DMS 273 treated with DMSO at 0.1 percent for 48 hours (cell line): ENCODE measurements at regions not wholly inside any gene's neighbourhood (a gene's known extent, or its start where the extent isn't known, plus 50 kb on each side); places are given as distances from the start of the nearest gene placed in this dataset.
A peak's percentile ranks its signal among the peaks of the same experiment; 100 is the strongest.
"Not testable (repeated sequence)": the region's sequence is repeated elsewhere in the genome, so short reads cannot be mapped to it uniquely, and the experiment has no call there.

Experiments
- DNase-seq: peaks from one replicate; lab custom pipeline; 2025; lab: John Stamatoyannopoulos, UW

GRCh38 chr4:157781361-157781760 is 391.5 kb downstream of the GASK1B start:
- DNase-seq = no peak

DNA sequence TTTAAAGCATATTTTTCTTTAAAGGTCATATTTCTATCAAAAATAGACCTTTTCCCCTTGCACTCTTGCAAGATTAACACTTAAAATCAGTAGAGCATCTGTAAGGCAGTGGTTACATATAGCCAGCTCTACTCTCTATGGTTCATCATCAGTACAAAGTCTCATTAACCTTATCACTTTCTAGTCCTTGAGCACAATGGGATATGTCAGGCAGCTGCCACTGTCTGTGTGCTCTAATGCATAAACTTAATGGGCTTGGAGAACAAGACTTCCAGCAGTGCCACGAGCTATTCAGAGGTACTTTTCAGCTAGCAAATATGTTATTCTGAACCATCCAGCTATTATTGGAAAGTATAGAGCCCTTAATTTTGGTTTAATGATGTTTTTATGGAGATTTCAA is 393.7 kb downstream of the GASK1B start:
- DNase-seq = no peak

GRCh38 chr4:157776930-157777528 is 395.8 kb downstream of the GASK1B start:
- no peak for DNase-seq

DNA sequence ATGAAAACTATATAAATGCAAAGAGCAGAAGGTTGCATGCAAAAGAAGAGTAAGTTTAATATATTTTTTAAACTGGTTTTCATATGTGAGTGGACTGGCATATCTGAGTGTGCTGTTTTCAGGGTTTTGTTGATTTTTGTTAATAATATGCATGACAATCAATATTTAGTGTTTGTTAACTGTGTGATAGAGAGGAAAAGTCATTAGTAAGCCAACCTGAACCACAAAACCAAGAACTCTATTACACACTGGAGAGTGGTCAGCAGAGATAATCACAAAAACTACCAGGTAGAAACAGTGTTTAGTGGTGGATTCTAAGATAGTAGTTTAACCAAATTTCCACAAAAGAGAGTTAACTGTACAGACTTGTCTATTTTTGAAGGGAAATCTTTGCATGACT is 396.9 kb downstream of the GASK1B start:
- no peak for DNase-seq

DNA sequence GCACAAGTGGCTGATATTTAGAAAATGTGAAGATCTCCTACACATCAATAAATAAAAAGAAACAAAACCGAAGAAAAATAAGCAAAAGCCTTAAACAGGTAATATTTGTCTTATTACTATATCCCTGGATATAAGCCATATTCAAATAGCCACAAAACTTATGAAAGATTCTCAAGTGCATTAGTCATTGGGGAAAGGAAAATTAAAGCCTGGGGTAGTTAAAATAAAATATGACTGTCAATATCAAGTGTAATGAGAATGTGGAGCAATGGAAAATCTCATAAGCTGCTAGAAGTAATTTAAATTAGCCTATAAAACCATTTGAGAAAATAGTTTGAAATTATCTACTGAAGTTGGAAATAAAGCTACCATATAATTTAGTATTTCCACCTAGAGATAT is 399.9 kb downstream of the GASK1B start:
- no peak for DNase-seq

DNA sequence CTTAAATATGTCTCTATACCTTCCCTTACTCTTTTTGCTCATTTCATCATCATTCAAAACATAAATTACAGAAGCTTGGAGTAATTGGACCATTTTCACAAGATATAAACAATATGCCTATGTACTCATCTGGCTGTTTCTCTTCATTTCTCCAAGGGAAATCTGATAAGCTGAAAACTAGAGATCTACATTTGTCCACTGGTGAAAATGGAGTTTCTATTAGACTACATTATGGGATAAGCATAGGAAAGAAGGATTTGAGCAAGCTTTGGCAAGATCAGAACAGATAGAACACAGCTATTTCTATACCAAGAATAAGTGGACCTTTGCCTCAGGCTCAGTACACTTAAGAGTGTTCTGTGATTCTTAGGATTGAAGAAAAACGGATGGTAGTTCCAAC is 404.4 kb downstream of the GASK1B start:
- DNase-seq = no peak

- DNase-seq = no peak
Measured at GRCh38 chr4:157763490-157763889, 409.3 kb downstream of the GASK1B start.

GRCh38 chr4:157754410-157754809 is 418.4 kb downstream of the GASK1B start:
- DNase-seq = no peak

- no peak for DNase-seq
Measured at GRCh38 chr4:157751631-157752030, 421.2 kb downstream of the GASK1B start.

DNA sequence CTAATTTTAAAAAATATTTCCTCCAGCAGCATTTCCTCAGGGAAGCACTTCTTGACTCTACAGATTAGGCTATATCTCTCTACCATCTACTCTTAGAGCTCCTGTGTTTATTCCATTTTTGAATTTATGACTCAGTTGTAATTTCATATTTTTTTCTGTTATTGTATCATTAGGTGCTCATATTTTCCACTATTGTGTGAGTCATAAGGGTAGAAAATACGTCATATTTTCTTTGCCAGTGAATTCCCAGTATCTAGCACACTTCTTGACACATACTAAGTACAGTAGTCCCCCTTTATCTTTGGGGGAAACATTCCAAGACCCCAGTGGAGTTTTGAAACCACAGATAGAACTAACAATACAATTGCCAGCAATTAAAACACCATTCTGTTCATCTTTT is 431.2 kb downstream of the GASK1B start:
- no peak for DNase-seq

- DNase-seq = no peak
Measured at GRCh38 chr4:157739242-157739641, 433.6 kb downstream of the GASK1B start.

DNA sequence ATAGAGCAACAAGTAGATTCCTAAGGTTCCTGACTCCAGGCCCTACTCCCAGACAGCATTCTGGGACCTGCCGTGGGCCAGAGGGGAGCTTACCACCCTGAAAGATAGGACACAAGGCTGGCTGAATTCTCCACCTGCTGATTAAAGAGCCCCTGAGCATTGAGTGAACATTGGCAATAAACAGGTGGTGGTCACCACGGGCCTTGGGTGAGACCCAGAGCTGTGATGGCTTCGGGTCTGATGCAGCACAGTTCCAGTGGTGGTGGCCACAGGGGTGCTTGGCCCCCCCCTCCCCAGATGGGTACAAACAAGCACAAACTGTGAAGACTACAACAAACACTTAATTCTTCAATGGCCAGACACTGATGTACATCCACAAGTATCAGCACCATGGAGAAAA is 444.6 kb downstream of the GASK1B start:
- DNase-seq = no peak

DNA sequence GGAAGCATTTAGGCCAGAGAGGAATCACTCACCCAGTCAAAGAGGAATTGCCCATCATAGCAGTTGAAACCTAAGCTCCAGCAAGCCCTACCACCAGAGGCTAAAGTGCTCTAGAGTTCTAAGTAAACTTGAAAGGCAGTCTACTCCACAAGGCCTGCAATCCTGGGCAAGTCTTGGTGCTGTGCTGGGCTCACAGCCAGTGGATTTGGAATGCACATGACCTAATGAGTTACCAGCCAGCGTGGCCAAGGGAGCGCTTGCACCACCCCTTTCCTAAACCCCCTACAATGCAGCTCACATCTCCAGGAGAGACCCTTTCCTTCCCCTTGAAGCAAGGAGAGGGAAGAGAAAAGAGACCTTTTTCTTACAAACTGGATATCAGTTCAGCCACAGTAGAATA is 445.7 kb downstream of the GASK1B start:
- DNase-seq = no peak

DNA sequence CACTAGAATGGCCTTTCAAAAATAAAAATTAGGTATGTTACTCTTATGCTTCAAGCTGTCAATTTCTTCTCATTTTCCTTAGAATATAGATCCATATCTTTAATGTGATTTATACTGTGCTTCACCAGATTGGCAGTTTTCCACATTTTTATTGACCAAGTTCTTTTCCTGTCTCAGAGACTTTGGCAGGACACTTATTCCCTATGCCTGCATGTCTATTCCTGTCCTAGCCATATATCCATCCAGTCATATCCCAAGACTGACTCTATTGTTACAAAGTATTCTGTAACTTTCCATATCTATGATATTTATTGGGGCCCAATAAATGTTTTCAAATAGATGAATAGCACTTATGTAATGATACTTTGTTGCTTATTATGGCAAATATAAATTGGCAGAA is 450.7 kb downstream of the GASK1B start:
- DNase-seq = no peak

DNA sequence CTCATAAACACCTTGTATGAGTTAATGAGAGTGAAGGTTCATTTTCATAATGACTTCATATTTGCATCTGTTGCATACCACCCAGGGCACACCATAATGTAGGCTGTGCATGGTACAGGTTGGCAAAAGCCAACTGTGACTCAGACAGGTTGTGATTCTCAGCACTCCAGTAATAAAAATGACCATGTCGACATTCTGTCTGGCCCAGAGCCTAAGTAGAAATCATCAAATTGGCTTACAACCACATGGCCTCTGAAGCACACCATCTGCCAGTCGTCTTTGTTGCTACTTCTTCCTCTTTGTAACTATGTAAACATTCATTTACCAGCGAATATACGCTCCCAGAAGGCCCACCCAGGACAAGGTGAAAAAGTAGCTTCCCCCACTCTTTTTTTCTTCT is 459.5 kb downstream of the GASK1B start:
- peak; percentile 68 for DNase-seq

DNA sequence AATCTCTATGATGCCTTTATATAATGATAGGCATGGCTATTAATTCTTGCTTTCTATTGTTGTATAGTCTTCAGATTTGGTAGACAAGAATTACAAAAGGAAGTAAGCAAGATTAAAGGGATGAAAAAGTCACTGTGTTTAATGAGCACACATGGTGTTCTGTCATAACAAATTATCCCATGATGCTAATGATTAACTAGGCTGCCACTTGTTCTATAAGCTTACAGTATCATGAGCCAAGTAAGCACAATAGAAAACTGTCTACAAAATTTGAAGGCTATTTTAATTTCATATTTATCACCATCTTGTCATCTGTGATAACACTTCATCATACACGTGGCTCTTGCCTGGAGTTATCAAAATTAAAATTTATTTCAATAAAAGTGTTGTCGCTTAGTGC is 466.7 kb downstream of the GASK1B start:
- DNase-seq = no peak

DNA sequence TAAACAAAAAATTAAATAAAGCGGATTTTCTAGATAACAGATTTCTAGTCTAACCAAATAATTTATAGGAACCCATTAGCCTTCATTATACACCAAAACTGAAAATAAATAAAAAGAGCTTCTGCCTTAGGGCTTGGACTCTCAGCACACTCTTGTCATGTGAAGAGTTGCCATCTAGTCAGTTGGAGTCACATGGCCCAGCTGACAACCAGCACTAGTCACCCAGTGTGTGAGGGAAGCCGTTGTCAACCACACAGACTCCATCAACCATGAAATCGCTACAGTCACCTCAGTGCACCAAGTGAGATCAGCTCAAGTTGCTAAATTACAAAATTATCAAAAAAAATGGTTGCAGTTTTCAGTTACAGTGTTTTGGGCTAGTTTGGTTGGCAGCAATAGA is 470.0 kb downstream of the GASK1B start:
- no peak for DNase-seq

GRCh38 chr4:157701695-157701994 is 471.2 kb downstream of the GASK1B start:
- no peak for DNase-seq

DNA sequence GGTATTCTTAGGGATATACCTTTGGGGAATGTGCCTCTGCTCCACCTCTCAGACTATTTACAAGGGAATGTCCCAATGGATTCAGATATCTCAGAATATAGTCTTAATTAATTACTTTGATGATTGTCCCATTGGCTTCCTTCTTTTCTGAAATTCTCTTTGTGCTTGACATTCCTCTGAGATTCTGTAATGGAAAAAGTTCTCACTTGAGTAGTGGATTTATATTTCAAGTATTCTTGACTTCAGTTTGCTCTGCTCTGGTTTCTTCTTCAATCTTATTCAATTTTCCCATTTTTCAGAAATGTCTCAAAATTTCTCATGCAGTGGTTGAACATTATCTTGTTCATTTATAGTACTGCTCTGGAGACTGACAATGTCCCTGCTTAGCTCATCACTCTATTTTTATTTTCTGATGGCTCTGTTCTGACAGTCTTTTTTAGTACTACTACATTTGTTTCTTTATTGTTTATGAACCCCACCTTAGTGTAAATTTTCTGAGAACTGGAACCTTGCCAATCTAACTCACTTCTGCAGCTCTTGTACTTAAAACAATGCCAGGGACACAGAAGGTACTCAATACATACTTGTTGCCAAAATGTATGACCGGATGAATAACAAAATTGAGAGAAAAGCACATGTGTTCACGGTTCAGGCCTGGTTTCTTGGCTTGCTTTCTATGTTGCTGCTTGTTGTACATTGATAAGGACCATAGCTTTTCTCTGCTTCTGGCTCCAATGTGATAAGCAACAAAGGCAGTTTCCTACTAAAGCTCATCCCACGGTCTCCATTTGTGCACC is 471.7 kb downstream of the GASK1B start:
- DNase-seq = no peak

GRCh38 chr4:157689476-157689875 is 468.9 kb downstream of the GRIA2 start:
- no peak for DNase-seq

GRCh38 chr4:157687971-157688370 is 467.4 kb downstream of the GRIA2 start:
- no peak for DNase-seq

DNA sequence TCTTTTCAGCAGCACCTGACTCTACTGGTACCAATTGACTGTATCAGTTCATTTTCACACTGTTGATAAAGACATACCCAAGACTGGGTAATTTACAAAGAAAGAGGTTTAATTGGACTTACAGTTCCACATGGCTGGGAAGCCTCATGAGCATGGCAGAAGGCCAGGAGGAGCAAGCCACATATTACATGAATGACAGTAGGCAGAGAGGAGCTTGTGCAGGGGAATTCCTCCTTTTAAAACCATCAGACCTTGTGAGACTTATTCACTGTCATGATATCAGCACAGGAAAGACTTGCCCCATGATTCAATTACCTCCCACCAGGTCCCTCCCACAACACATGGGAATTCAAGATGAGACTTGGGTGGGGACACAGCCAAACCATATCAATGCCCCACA is 458.8 kb downstream of the GRIA2 start:
- DNase-seq = not testable (repeated sequence)

- DNase-seq = no peak
Measured at GRCh38 chr4:157678478-157678877, 457.9 kb downstream of the GRIA2 start.

DNA sequence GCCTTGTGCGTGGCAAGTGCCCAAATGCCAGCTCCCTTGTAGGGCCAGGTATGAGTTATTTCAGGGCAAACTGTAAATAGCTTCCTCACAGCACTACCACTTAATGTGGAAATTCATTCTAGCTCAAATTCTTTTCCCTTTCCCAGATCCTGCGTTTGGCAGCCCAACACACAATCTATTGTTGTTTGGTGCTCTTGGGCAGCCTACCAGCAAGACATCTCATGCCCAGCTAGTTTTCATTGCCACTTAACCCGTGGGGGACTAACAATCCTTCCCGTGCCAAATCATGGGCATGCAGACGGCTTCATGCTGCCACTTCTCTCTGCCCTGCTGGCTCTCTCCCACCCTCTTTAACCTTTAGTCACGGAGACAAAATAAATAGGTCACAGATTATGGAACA is 454.2 kb downstream of the GRIA2 start:
- no peak for DNase-seq
